ENCODE measurements at regions not wholly inside any gene's neighbourhood (a gene's known extent, or its start where the extent isn't known, plus 50 kb on each side); places are given as distances from the start of the nearest gene placed in this dataset.

DNA sequence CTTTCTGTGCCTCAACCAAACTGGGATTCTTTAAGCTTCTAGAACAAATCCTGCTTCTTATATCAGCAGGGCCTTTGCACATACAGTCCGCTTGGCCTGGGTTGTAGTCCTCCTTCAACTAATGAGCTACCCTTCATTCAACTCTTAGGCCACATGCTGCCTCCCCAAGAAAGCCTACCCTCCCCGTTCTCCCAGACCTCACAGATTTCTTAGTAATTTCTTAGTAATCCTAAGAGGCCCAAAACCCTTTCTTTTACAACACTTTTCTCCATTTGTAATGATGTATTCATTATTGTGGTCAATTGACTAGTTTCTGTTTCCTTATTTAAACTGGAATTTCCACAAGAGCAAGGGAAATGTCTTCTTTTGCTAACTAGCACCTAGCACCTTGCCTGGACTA is 233.1 kb downstream of the PPP1R2C start:
- TF ChIP-seq, protein P1, sequence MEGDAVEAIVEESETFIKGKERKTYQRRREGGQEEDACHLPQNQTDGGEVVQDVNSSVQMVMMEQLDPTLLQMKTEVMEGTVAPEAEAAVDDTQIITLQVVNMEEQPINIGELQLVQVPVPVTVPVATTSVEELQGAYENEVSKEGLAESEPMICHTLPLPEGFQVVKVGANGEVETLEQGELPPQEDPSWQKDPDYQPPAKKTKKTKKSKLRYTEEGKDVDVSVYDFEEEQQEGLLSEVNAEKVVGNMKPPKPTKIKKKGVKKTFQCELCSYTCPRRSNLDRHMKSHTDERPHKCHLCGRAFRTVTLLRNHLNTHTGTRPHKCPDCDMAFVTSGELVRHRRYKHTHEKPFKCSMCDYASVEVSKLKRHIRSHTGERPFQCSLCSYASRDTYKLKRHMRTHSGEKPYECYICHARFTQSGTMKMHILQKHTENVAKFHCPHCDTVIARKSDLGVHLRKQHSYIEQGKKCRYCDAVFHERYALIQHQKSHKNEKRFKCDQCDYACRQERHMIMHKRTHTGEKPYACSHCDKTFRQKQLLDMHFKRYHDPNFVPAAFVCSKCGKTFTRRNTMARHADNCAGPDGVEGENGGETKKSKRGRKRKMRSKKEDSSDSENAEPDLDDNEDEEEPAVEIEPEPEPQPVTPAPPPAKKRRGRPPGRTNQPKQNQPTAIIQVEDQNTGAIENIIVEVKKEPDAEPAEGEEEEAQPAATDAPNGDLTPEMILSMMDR (IDR thresholded peaks at IDR 0.05): no peak
- TF ChIP-seq, protein P2, sequence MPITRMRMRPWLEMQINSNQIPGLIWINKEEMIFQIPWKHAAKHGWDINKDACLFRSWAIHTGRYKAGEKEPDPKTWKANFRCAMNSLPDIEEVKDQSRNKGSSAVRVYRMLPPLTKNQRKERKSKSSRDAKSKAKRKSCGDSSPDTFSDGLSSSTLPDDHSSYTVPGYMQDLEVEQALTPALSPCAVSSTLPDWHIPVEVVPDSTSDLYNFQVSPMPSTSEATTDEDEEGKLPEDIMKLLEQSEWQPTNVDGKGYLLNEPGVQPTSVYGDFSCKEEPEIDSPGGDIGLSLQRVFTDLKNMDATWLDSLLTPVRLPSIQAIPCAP (CRISPR knock-in tag; IDR thresholded peaks at IDR 0.05): no peak
- TF ChIP-seq ZNF396 (CRISPR knock-in tag; IDR thresholded peaks at IDR 0.05; ENCODE audit: borderline replicate concordance) (no peak), CREM (CRISPR knock-in tag; IDR thresholded peaks at IDR 0.05) (no peak), NR1H2 (CRISPR knock-in tag; IDR thresholded peaks at IDR 0.05) (no peak), TCF7 (CRISPR knock-in tag; IDR thresholded peaks at IDR 0.05; ENCODE audit: low read depth) (no peak), KAT7 (CRISPR knock-in tag; IDR thresholded peaks at IDR 0.05; ENCODE audit: borderline replicate concordance) (no peak), CREB1 (CRISPR knock-in tag; IDR thresholded peaks at IDR 0.05) (no peak)
- TF ChIP-seq, protein P3, sequence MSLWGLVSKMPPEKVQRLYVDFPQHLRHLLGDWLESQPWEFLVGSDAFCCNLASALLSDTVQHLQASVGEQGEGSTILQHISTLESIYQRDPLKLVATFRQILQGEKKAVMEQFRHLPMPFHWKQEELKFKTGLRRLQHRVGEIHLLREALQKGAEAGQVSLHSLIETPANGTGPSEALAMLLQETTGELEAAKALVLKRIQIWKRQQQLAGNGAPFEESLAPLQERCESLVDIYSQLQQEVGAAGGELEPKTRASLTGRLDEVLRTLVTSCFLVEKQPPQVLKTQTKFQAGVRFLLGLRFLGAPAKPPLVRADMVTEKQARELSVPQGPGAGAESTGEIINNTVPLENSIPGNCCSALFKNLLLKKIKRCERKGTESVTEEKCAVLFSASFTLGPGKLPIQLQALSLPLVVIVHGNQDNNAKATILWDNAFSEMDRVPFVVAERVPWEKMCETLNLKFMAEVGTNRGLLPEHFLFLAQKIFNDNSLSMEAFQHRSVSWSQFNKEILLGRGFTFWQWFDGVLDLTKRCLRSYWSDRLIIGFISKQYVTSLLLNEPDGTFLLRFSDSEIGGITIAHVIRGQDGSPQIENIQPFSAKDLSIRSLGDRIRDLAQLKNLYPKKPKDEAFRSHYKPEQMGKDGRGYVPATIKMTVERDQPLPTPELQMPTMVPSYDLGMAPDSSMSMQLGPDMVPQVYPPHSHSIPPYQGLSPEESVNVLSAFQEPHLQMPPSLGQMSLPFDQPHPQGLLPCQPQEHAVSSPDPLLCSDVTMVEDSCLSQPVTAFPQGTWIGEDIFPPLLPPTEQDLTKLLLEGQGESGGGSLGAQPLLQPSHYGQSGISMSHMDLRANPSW (CRISPR knock-in tag; conservative IDR thresholded peaks at IDR 0.05; ENCODE audit: low read depth): no peak
- TF ChIP-seq, protein P4, sequence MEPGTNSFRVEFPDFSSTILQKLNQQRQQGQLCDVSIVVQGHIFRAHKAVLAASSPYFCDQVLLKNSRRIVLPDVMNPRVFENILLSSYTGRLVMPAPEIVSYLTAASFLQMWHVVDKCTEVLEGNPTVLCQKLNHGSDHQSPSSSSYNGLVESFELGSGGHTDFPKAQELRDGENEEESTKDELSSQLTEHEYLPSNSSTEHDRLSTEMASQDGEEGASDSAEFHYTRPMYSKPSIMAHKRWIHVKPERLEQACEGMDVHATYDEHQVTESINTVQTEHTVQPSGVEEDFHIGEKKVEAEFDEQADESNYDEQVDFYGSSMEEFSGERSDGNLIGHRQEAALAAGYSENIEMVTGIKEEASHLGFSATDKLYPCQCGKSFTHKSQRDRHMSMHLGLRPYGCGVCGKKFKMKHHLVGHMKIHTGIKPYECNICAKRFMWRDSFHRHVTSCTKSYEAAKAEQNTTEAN (CRISPR knock-in tag; IDR thresholded peaks at IDR 0.05): no peak

Measured in WTC11 (cell line).